ENCODE measurements at regions not wholly inside any gene's neighbourhood (a gene's known extent, or its start where the extent isn't known, plus 50 kb on each side); places are given as distances from the start of the nearest gene placed in this dataset.
"Not testable (repeated sequence)": the region's sequence is repeated elsewhere in the genome, so short reads cannot be mapped to it uniquely, and the experiment has no call there.

GRCh38 chr1:83306811-83307210, 692.1 kb downstream of the TTLL7 start:
- H3K9me3 ChIP-seq; in situ Hi-C loops (cut with MboI; ENCODE audit: low sequenced_read_pairs); H3K4me3 ChIP-seq; DNase-seq (ENCODE audit: low spot score in 2 of 2); H3K36me3 ChIP-seq (replicated peaks); H3K4me1 ChIP-seq; H3K27me3 ChIP-seq (ENCODE audit: low read depth): not testable (repeated sequence)

- H3K27me3 ChIP-seq (ENCODE audit: low read depth); H3K4me3 ChIP-seq; H3K9me3 ChIP-seq; DNase-seq (ENCODE audit: low spot score in 2 of 2); in situ Hi-C loops (cut with MboI; ENCODE audit: low sequenced_read_pairs); H3K4me1 ChIP-seq; H3K36me3 ChIP-seq (replicated peaks): not testable (repeated sequence)
Measured at GRCh38 chr1:83295594-83295993, 703.3 kb downstream of the TTLL7 start.

- H3K36me3 ChIP-seq (replicated peaks); H3K27me3 ChIP-seq (ENCODE audit: low read depth); H3K4me1 ChIP-seq; H3K4me3 ChIP-seq; H3K9me3 ChIP-seq; in situ Hi-C loops (cut with MboI; ENCODE audit: low sequenced_read_pairs); DNase-seq (ENCODE audit: low spot score in 2 of 2): not testable (repeated sequence)
Measured at GRCh38 chr1:83287391-83287790, 711.5 kb downstream of the TTLL7 start.

GRCh38 chr1:83274656-83275055, 724.3 kb downstream of the TTLL7 start:
- H3K9me3 ChIP-seq; H3K36me3 ChIP-seq (replicated peaks); H3K27me3 ChIP-seq (ENCODE audit: low read depth); in situ Hi-C loops (cut with MboI; ENCODE audit: low sequenced_read_pairs); H3K4me1 ChIP-seq; DNase-seq (ENCODE audit: low spot score in 2 of 2); H3K4me3 ChIP-seq: not testable (repeated sequence)

GRCh38 chr1:83272484-83272883, 726.4 kb downstream of the TTLL7 start:
- DNase-seq (ENCODE audit: low spot score in 2 of 2); H3K27me3 ChIP-seq (ENCODE audit: low read depth); H3K9me3 ChIP-seq; H3K4me1 ChIP-seq; H3K36me3 ChIP-seq (replicated peaks); H3K4me3 ChIP-seq; in situ Hi-C loops (cut with MboI; ENCODE audit: low sequenced_read_pairs): not testable (repeated sequence)

- H3K36me3 ChIP-seq (replicated peaks); DNase-seq (ENCODE audit: low spot score in 2 of 2); H3K4me1 ChIP-seq; H3K27me3 ChIP-seq (ENCODE audit: low read depth); H3K4me3 ChIP-seq; in situ Hi-C loops (cut with MboI; ENCODE audit: low sequenced_read_pairs); H3K9me3 ChIP-seq: not testable (repeated sequence)
Measured at GRCh38 chr1:83271834-83272233, 727.1 kb downstream of the TTLL7 start.

GRCh38 chr1:83270801-83271200, 728.1 kb downstream of the TTLL7 start:
- in situ Hi-C loops (cut with MboI; ENCODE audit: low sequenced_read_pairs); H3K27me3 ChIP-seq (ENCODE audit: low read depth); H3K9me3 ChIP-seq; H3K4me3 ChIP-seq; DNase-seq (ENCODE audit: low spot score in 2 of 2); H3K4me1 ChIP-seq; H3K36me3 ChIP-seq (replicated peaks): not testable (repeated sequence)

GRCh38 chr1:83263808-83264207, 735.1 kb downstream of the TTLL7 start:
- H3K27me3 ChIP-seq (ENCODE audit: low read depth); H3K36me3 ChIP-seq (replicated peaks); DNase-seq (ENCODE audit: low spot score in 2 of 2); H3K4me3 ChIP-seq; H3K4me1 ChIP-seq; in situ Hi-C loops (cut with MboI; ENCODE audit: low sequenced_read_pairs); H3K9me3 ChIP-seq: not testable (repeated sequence)

- H3K9me3 ChIP-seq; H3K27me3 ChIP-seq (ENCODE audit: low read depth); H3K4me1 ChIP-seq; H3K4me3 ChIP-seq; H3K36me3 ChIP-seq (replicated peaks); in situ Hi-C loops (cut with MboI; ENCODE audit: low sequenced_read_pairs): not testable (repeated sequence)
- DNase-seq (ENCODE audit: low spot score in 2 of 2) = peak in 1 of 2 experiments; percentile 15
Measured at GRCh38 chr1:83251687-83252086, 747.2 kb downstream of the TTLL7 start.

GRCh38 chr1:83246780-83247179, 752.2 kb downstream of the TTLL7 start:
- H3K36me3 ChIP-seq (replicated peaks); in situ Hi-C loops (cut with MboI; ENCODE audit: low sequenced_read_pairs): not testable (repeated sequence)

GRCh38 chr1:83244832-83245231, 754.1 kb downstream of the TTLL7 start:
- H3K27me3 ChIP-seq (ENCODE audit: low read depth); in situ Hi-C loops (cut with MboI; ENCODE audit: low sequenced_read_pairs); H3K4me3 ChIP-seq; DNase-seq (ENCODE audit: low spot score in 2 of 2); H3K36me3 ChIP-seq (replicated peaks); H3K4me1 ChIP-seq; H3K9me3 ChIP-seq: not testable (repeated sequence)

More at GRCh38 chr1:83246780-83247179, 752.2 kb downstream of the TTLL7 start:
- H3K27me3 ChIP-seq (ENCODE audit: low read depth); DNase-seq (ENCODE audit: low spot score in 2 of 2); H3K4me3 ChIP-seq; H3K9me3 ChIP-seq; H3K4me1 ChIP-seq: not testable (repeated sequence)

GRCh38 chr1:83239568-83239967, 759.4 kb downstream of the TTLL7 start:
- H3K4me1 ChIP-seq; DNase-seq (ENCODE audit: low spot score in 2 of 2); H3K4me3 ChIP-seq; H3K27me3 ChIP-seq (ENCODE audit: low read depth); H3K9me3 ChIP-seq; in situ Hi-C loops (cut with MboI; ENCODE audit: low sequenced_read_pairs); H3K36me3 ChIP-seq (replicated peaks): not testable (repeated sequence)

GRCh38 chr1:83238654-83239053, 760.3 kb downstream of the TTLL7 start:
- H3K4me3 ChIP-seq; DNase-seq (ENCODE audit: low spot score in 2 of 2); in situ Hi-C loops (cut with MboI; ENCODE audit: low sequenced_read_pairs); H3K4me1 ChIP-seq; H3K27me3 ChIP-seq (ENCODE audit: low read depth); H3K9me3 ChIP-seq; H3K36me3 ChIP-seq (replicated peaks): not testable (repeated sequence)

GRCh38 chr1:83219788-83220187, 779.1 kb downstream of the TTLL7 start:
- H3K27me3 ChIP-seq (ENCODE audit: low read depth); in situ Hi-C loops (cut with MboI; ENCODE audit: low sequenced_read_pairs): not testable (repeated sequence)

GRCh38 chr1:83218036-83218716, 780.8 kb downstream of the TTLL7 start:
- in situ Hi-C loops (cut with MboI; ENCODE audit: low sequenced_read_pairs); DNase-seq (ENCODE audit: low spot score in 2 of 2); H3K36me3 ChIP-seq (replicated peaks); H3K4me3 ChIP-seq; H3K4me1 ChIP-seq; H3K9me3 ChIP-seq; H3K27me3 ChIP-seq (ENCODE audit: low read depth): not testable (repeated sequence)

More at GRCh38 chr1:83219788-83220187, 779.1 kb downstream of the TTLL7 start:
- not testable (repeated sequence) for H3K9me3 ChIP-seq; H3K4me3 ChIP-seq; DNase-seq (ENCODE audit: low spot score in 2 of 2); H3K4me1 ChIP-seq; H3K36me3 ChIP-seq (replicated peaks)
